ENCODE measurements at regions not wholly inside any gene's neighbourhood (a gene's known extent, or its start where the extent isn't known, plus 50 kb on each side); places are given as distances from the start of the nearest gene placed in this dataset.

GRCh38 chr9:103894184-103894583 is 199.9 kb upstream of the SMC2 start:
- no peak for DNase-seq (ENCODE audit: extremely low read depth, low read depth, low spot score)

- no peak for DNase-seq (ENCODE audit: extremely low read depth, low read depth, low spot score)
Observed at GRCh38 chr9:103898550-103898949, 195.6 kb upstream of the SMC2 start.

- DNase-seq (ENCODE audit: extremely low read depth, low read depth, low spot score) = no peak
Observed at GRCh38 chr9:103899866-103900265, 194.2 kb upstream of the SMC2 start.

GRCh38 chr9:103900466-103900865 is 193.6 kb upstream of the SMC2 start:
- DNase-seq (ENCODE audit: extremely low read depth, low read depth, low spot score) = no peak

GRCh38 chr9:103902263-103902662 is 191.8 kb upstream of the SMC2 start:
- DNase-seq (ENCODE audit: extremely low read depth, low read depth, low spot score) = no peak

- DNase-seq (ENCODE audit: extremely low read depth, low read depth, low spot score) = no peak
Observed at GRCh38 chr9:103904242-103904641, 189.9 kb upstream of the SMC2 start.

- DNase-seq (ENCODE audit: extremely low read depth, low read depth, low spot score) = no peak
Observed at GRCh38 chr9:103913899-103914298, 180.2 kb upstream of the SMC2 start.

GRCh38 chr9:103919605-103920209 is 174.4 kb upstream of the SMC2 start:
- no peak for DNase-seq (ENCODE audit: extremely low read depth, low read depth, low spot score)

- no peak for DNase-seq (ENCODE audit: extremely low read depth, low read depth, low spot score)
Observed at GRCh38 chr9:103928442-103928841, 165.7 kb upstream of the SMC2 start.

GRCh38 chr9:103941104-103941503 is 153.0 kb upstream of the SMC2 start:
- DNase-seq (ENCODE audit: extremely low read depth, low read depth, low spot score) = no peak

- DNase-seq (ENCODE audit: extremely low read depth, low read depth, low spot score) = no peak
Observed at GRCh38 chr9:103942200-103942599, 151.9 kb upstream of the SMC2 start.

GRCh38 chr9:103942651-103943050 is 151.5 kb upstream of the SMC2 start:
- no peak for DNase-seq (ENCODE audit: extremely low read depth, low read depth, low spot score)

- no peak for DNase-seq (ENCODE audit: extremely low read depth, low read depth, low spot score)
Observed at GRCh38 chr9:103949096-103949495, 145.0 kb upstream of the SMC2 start.

GRCh38 chr9:103977163-103977562 is 116.9 kb upstream of the SMC2 start:
- DNase-seq (ENCODE audit: extremely low read depth, low read depth, low spot score) = no peak

- no peak for DNase-seq (ENCODE audit: extremely low read depth, low read depth, low spot score)
Observed at GRCh38 chr9:103978396-103978795, 115.7 kb upstream of the SMC2 start.

GRCh38 chr9:103981912-103982311 is 112.2 kb upstream of the SMC2 start:
- no peak for DNase-seq (ENCODE audit: extremely low read depth, low read depth, low spot score)

GRCh38 chr9:103985077-103985476 is 109.0 kb upstream of the SMC2 start:
- no peak for DNase-seq (ENCODE audit: extremely low read depth, low read depth, low spot score)

GRCh38 chr9:103988821-103989220 is 105.3 kb upstream of the SMC2 start:
- no peak for DNase-seq (ENCODE audit: extremely low read depth, low read depth, low spot score)

GRCh38 chr9:103990311-103990710 is 103.8 kb upstream of the SMC2 start:
- no peak for DNase-seq (ENCODE audit: extremely low read depth, low read depth, low spot score)

- DNase-seq (ENCODE audit: extremely low read depth, low read depth, low spot score) = no peak
Observed at GRCh38 chr9:103991001-103991400, 103.1 kb upstream of the SMC2 start.

- DNase-seq (ENCODE audit: extremely low read depth, low read depth, low spot score) = no peak
Observed at GRCh38 chr9:103991698-103992097, 102.4 kb upstream of the SMC2 start.

- no peak for DNase-seq (ENCODE audit: extremely low read depth, low read depth, low spot score)
Observed at GRCh38 chr9:103992938-103993579, 101.0 kb upstream of the SMC2 start.

GRCh38 chr9:103997856-103998370 is 96.2 kb upstream of the SMC2 start:
- DNase-seq (ENCODE audit: extremely low read depth, low read depth, low spot score) = no peak

Data from glomerular endothelial cell (primary cell).